ENCODE measurements at regions not wholly inside any gene's neighbourhood (a gene's known extent, or its start where the extent isn't known, plus 50 kb on each side); places are given as distances from the start of the nearest gene placed in this dataset.

- H3K4me3 ChIP-seq (ENCODE audit: low read depth, low read length), result no peak overlapping the region
- no peak for DNase-seq (ENCODE audit: low read depth, low spot score)
- ChIA-PET POLR2A (no interaction called here), CTCF (no interaction called here)
- no peak for TF ChIP-seq CTCF (IDR thresholded peaks at IDR 0.05; ENCODE audit: insufficient read depth, low read length, missing control alignments)
These were observed 358.7 kb upstream of the CA10 start for GRCh38 chr17:52517176-52517575.

GRCh38 chr17:52515927-52516326 lies 357.4 kb upstream of the CA10 start:
- POLR2A ChIA-PET, result no interaction called here

DNA sequence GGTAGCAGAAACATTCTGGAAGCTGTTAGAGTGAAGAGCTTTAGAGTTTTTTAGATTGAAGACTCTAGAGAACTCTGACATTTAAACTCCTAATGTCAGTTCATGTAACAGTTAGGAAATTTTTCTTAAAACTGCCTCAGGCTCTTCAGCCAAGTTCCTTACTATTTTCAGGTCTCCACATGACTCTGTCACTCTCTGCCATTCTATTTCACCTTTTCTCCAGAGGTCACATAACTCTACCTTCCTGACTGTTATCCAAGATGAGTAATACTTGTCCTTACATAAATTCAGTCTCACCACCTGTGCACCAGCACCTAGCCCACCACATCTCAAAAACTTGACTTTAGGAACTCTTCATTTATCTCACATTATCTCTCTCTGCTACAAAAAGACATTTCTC lies 347.1 kb upstream of the CA10 start:
- TF ChIP-seq CTCF (IDR thresholded peaks at IDR 0.05; ENCODE audit: insufficient read depth, low read length, missing control alignments), result no peak
- no peak for DNase-seq (ENCODE audit: low read depth, low spot score)
- ChIA-PET POLR2A (no interaction called here), CTCF (no interaction called here)
- no peak overlapping the region for H3K4me3 ChIP-seq (ENCODE audit: low read depth, low read length)

More at GRCh38 chr17:52515927-52516326, 357.4 kb upstream of the CA10 start:
- H3K4me3 ChIP-seq (ENCODE audit: low read depth, low read length), result no peak overlapping the region
- DNase-seq (ENCODE audit: low read depth, low spot score), result no peak
- CTCF ChIA-PET, result no interaction called here
- no peak for TF ChIP-seq CTCF (IDR thresholded peaks at IDR 0.05; ENCODE audit: insufficient read depth, low read length, missing control alignments)

GRCh38 chr17:52504081-52504480 lies 345.6 kb upstream of the CA10 start:
- POLR2A ChIA-PET, result no interaction called here
- CTCF ChIA-PET, result no interaction called here
- no peak for DNase-seq (ENCODE audit: low read depth, low spot score)
- no peak overlapping the region for H3K4me3 ChIP-seq (ENCODE audit: low read depth, low read length)
- no peak for TF ChIP-seq CTCF (IDR thresholded peaks at IDR 0.05; ENCODE audit: insufficient read depth, low read length, missing control alignments)

DNA sequence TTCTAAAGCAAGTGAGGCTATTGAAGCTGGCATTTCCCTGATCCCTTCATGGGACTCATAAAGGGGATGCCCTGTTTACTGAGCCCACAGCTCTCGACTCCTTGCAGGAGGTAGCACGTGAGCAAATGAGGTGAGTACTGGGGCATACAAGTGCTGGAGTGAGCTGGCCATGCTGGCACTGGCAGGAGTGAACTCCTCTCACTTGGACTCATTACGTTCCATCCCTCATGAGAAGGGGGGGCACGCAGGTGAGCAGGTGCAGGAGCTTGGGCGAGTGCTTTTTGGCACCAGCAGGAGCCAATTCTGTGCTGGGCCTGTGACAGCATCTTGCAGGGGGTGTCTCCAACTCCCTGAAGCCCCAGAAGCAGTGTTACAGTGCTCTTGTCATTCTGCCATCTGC lies 337.1 kb upstream of the CA10 start:
- no peak for DNase-seq (ENCODE audit: low read depth, low spot score)
- ChIA-PET POLR2A (no interaction called here), CTCF (no interaction called here)
- TF ChIP-seq CTCF (IDR thresholded peaks at IDR 0.05; ENCODE audit: insufficient read depth, low read length, missing control alignments), result no peak
- H3K4me3 ChIP-seq (ENCODE audit: low read depth, low read length), result no peak overlapping the region

GRCh38 chr17:52482271-52482670 lies 323.8 kb upstream of the CA10 start:
- CTCF ChIA-PET, result no interaction called here
- DNase-seq (ENCODE audit: low read depth, low spot score), result no peak
- no peak for TF ChIP-seq CTCF (IDR thresholded peaks at IDR 0.05; ENCODE audit: insufficient read depth, low read length, missing control alignments)
- no peak overlapping the region for H3K4me3 ChIP-seq (ENCODE audit: low read depth, low read length)
- POLR2A ChIA-PET, result no interaction called here

Data from AG04449 (cell line).